Vagina (tissue), 2 donors: ENCODE measurements at regions not wholly inside any gene's neighbourhood (a gene's known extent, or its start where the extent isn't known, plus 50 kb on each side); places are given as distances from the start of the nearest gene placed in this dataset.

Experiments
- CTCF ChIP-seq, 3 experiments: fragments of 450-650 bp in 2 of 3; fragments of 200-600 bp in 1 of 3; sonication (generic) in 1 of 3; IDR thresholded peaks; one replicate each; pipeline ENCODE4 v1.5.1; 2017 to 2019; ENCODE audit warnings: antibody characterized with exemption in 3 of 3, mild to moderate bottlenecking in 2 of 3, moderate library complexity in 2 of 3
- POLR2A ChIP-seq, 2 donors: fragments of 450-650 bp; IDR thresholded peaks; one replicate each; pipeline ENCODE4 v1.6.1; 2017; ENCODE audit warnings: antibody characterized with exemption in 2 of 2, mild to moderate bottlenecking in 2 of 2, moderate library complexity in 2 of 2
- POLR2AphosphoS5 ChIP-seq, 2 donors: sonication (generic); formaldehyde crosslinking; IDR thresholded peaks; one replicate each; pipeline ENCODE4 v1.9.0; 2017; ENCODE audit warnings: antibody characterized with exemption in 2 of 2, mild to moderate bottlenecking in 2 of 2, low read depth in 1 of 2; ENCODE audit not compliant: insufficient read depth in 1 of 2

- TF ChIP-seq POLR2A (IDR thresholded peaks at IDR 0.05) (no peak), CTCF (IDR thresholded peaks at IDR 0.05) (no peak), POLR2AphosphoS5 (IDR thresholded peaks at IDR 0.05; ENCODE audit: insufficient read depth in 1 of 2, low read depth in 1 of 2) (no peak)
Measured at GRCh38 chrX:139286342-139286741, 244.2 kb upstream of the F9 start.
